ENCODE measurements at regions not wholly inside any gene's neighbourhood (a gene's known extent, or its start where the extent isn't known, plus 50 kb on each side); places are given as distances from the start of the nearest gene placed in this dataset. TPM values are rescaled to one million over a fixed set of nuclear protein-coding genes. Genes with fewer than 3 reads are reported as not detected.

Small RNA genes in the stretch of these regions (microRNA-seq; reads per million reads assigned to microRNA genes)
- gene MIR6076: not detected

Small RNA genes in the stretch of these regions (small RNA-seq; reads per million reads assigned to genes)
- gene MIR6076: 0 reads per million in 2 donors

All from prostate gland (tissue), 2 donors.